IPS-18a (cell line): ENCODE measurements at regions not wholly inside any gene's neighbourhood (a gene's known extent, or its start where the extent isn't known, plus 50 kb on each side); places are given as distances from the start of the nearest gene placed in this dataset.

Source experiments
- H3K27ac ChIP-seq: one replicate; pipeline ENCODE4 v1.5.1; 2013; ENCODE audit warnings: low read length
- H3K27me3 ChIP-seq: one replicate; pipeline ENCODE4 v1.6.1; 2013; ENCODE audit warnings: mild to moderate bottlenecking, low read length; ENCODE audit not compliant: control insufficient read depth, insufficient read depth
- H3K36me3 ChIP-seq: one replicate; pipeline ENCODE4 v1.6.1; 2013; ENCODE audit warnings: low read depth, low read length; ENCODE audit not compliant: control insufficient read depth
- H3K4me1 ChIP-seq: one replicate; pipeline ENCODE4 v1.6.1; 2013; ENCODE audit warnings: low read depth, low read length; ENCODE audit not compliant: control insufficient read depth
- H3K4me3 ChIP-seq: one replicate; pipeline ENCODE4 v1.5.1; 2013; ENCODE audit warnings: low read length
- H3K9ac ChIP-seq: one replicate; pipeline ENCODE4 v1.6.1; 2013; ENCODE audit warnings: mild to moderate bottlenecking, low read length, moderate library complexity
- H3K9me3 ChIP-seq: one replicate; pipeline ENCODE4 v1.6.1; 2013; ENCODE audit warnings: low read depth, low read length; ENCODE audit not compliant: control insufficient read depth

DNA sequence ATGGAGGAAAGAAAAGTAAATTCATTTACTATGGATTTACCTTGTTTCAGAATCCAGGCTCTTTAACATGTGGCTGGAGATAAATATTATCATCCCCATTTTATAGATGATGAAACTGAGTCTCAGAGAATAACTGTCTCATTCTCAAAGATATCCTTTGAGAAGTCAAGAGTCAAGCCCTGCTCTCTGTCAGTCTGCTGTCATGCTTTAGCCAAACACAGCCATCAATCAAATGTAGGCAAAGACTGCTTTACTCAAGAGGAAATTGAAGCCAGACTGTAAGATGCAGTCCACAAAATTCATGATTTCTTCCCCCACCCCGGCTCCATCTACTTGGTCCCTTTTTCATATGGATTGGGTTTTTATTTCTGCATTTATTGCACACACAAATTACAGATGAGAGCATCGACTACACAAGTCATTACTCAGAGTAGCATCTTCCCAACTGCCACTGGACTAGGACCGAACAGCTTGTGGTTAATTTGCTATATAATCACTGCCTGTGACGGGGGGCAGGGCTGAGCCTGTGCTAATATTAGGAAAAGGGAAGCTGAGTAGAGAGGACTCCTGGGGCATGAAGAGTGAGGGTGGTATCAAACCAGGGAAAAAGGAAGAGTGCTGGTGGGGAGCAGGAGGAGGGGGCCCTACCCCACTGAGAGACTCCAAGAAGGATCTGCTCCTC is 102.7 kb upstream of the TOP1 start:
- Histone ChIP-seq H3K4me1 (no peaks in the 10 kb centered on the region), H3K9ac (no peak overlapping the region), H3K27me3 (no peaks in the 10 kb centered on the region), H3K9me3 (no peaks in the 10 kb centered on the region), H3K27ac (no peak overlapping the region), H3K4me3 (no peak overlapping the region), H3K36me3 (no peaks in the 10 kb centered on the region)

DNA sequence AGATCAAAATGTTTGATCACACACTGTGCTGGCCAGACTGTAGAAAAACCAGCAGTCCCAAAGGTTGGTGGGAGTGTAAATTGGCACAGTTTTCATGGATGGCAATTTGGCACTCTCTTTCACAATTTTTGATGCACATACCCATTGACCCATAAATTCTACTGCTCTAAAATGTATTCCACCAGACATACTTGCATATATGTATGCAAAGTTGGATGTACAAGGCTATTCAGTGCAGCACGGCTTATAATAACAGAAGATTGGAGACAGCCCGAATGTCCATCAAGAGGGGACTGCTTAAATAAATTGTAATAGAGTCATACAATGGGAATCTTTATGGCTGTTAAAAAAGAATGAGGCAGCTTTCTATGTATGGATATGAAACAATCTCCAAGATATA is 101.7 kb upstream of the TOP1 start:
- no peaks in the 10 kb centered on the region for H3K4me1 ChIP-seq
- no peak overlapping the region for H3K9ac ChIP-seq
- H3K27me3 ChIP-seq: no peaks in the 10 kb centered on the region
- H3K36me3 ChIP-seq: no peaks in the 10 kb centered on the region
- H3K4me3 ChIP-seq: no peak overlapping the region
- no peak overlapping the region for H3K27ac ChIP-seq
- no peaks in the 10 kb centered on the region for H3K9me3 ChIP-seq

DNA sequence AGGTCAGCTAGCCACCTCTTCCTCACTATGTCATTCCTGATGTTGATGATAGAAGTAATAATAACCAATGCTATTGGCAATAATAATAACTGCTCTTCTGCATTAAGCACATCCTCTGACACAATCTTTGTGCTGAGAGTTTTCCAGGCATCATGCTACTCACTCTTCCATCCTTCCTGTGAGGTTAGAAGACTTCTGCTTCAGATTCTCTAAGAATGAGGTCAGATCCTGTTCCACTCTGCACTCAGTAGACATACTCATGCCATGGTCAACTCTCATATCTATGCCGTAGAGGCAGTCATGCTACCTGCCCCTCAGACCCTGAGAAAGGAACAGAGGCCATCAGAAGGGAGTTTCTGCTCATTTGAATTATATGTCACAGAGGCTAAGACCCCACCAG is 98.1 kb upstream of the TOP1 start:
- Histone ChIP-seq H3K9ac (no peak overlapping the region), H3K4me1 (no peaks in the 10 kb centered on the region), H3K27me3 (no peaks in the 10 kb centered on the region), H3K27ac (no peak overlapping the region), H3K9me3 (no peaks in the 10 kb centered on the region), H3K36me3 (no peaks in the 10 kb centered on the region), H3K4me3 (no peak overlapping the region)

DNA sequence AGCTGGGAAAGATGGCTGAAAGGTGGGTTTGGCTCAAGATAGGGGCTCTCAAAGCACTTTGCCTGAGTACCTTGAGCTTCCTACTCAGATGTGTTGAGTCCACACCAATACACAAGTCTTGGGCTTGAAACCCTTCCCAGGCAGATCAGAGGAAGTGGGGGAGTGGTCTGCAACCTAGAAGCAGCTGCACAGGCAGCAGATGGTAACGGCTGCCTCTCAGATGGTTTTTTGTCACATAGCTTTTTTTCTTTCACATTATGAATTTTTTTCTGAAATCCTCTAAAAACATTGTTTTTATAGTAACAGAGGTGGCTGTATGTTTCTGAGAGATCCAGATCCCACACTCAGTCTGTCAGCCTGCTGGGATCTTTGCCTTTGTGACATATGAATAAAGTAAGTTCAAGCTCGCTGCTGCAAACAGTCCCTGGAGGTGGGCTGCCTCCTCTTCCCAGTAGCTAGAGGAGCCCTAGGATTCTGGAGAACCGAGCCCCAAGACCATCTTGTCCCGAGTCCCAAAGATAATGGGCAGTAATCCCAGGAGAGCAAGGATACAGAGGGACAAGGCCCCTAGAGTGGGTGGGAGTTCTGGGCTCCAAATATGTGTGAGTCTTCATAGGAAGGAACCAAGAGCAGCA is 97.1 kb upstream of the TOP1 start:
- Histone ChIP-seq H3K4me1 (no peaks in the 10 kb centered on the region), H3K27ac (no peak overlapping the region), H3K4me3 (no peak overlapping the region)

DNA sequence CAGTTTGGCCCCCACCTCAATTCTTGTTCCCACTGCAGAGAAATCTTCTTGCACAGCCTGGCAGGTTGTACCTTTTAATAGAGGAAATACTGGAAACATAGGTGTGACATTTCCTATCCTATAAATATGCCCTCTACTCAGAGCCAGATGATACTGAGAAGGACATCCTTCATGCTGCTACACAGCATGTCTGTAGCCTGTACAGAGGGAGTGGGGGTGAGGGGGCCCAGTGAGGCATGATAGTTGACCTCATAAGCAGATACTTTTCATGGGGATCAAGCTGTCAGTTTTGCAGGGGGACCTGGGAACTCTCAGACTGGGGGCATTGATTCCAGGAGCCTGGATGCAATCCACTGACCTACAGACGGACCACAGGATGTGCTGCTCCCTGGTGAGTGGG is 96.2 kb upstream of the TOP1 start:
- Histone ChIP-seq H3K9me3 (no peaks in the 10 kb centered on the region), H3K36me3 (no peaks in the 10 kb centered on the region), H3K27ac (no peak overlapping the region), H3K27me3 (no peaks in the 10 kb centered on the region), H3K4me1 (no peaks in the 10 kb centered on the region), H3K4me3 (no peak overlapping the region), H3K9ac (no peak overlapping the region)

More for the DNA sequence above, 97.1 kb upstream of the TOP1 start:
- Histone ChIP-seq H3K36me3 (no peaks in the 10 kb centered on the region), H3K9ac (no peak overlapping the region), H3K27me3 (no peaks in the 10 kb centered on the region), H3K9me3 (no peaks in the 10 kb centered on the region)

DNA sequence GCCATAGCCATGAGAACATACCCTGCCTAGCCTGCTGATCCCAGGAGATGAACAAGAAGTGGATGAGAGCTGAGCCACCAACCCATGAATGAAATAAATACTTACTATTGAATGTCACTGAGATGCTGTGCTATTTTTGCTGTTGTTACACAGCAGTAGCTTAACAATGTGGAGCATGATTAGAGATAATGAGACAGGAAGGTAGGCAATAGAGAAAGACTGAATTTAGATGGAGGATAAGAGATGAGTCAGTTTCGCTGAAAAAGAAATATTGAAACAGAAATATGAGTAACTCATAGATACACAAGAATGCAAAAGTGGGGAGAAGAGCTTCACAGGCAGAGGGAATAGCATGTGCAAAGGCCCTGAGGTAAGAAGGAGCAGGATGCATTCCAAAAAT is 94.9 kb upstream of the TOP1 start:
- Histone ChIP-seq H3K9ac (no peak overlapping the region), H3K4me1 (no peaks in the 10 kb centered on the region), H3K27me3 (no peaks in the 10 kb centered on the region), H3K27ac (no peak overlapping the region), H3K36me3 (no peaks in the 10 kb centered on the region), H3K9me3 (no peaks in the 10 kb centered on the region), H3K4me3 (no peak overlapping the region)

DNA sequence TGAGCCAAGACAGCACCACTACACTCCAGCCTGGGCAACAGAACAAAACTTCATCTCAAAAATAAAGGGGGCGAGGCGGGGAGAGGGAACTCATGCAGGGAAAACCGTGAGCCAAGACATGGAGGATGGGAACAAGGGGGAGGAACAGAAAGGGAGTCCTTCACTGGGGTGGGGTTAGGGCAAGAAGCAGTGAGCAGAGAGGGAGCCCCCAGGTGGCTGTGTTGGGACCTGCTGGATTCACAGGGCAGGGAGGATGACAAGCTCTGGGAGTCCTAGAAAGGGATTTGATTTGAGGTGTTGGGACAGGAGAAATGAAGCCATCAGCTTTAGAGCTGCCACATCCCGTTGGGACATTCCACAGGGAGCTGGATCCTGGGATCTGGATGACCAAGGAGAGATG is 90.6 kb upstream of the TOP1 start:
- Histone ChIP-seq H3K27ac (no peak overlapping the region), H3K4me1 (no peaks in the 10 kb centered on the region), H3K36me3 (no peaks in the 10 kb centered on the region), H3K27me3 (no peaks in the 10 kb centered on the region), H3K9me3 (no peaks in the 10 kb centered on the region), H3K4me3 (no peak overlapping the region), H3K9ac (no peak overlapping the region)

DNA sequence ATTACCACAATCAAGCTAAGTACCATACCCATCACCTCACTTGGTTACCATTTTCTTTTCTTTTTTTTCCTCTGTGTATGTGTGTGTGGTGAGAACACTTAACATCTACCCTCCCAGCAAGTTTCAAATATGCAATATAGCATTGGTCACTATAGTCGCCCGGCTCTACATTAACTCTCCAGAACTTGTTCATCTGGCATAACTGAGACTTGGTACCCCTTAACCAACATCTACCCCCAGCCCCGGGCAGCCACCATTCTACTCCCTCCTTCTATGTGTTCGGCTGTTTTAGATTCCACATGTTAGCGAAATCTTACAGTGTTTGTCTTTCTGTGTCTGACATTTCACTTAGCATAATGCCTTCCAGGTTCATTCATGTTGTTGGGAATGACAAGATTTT is 89.0 kb upstream of the TOP1 start:
- H3K9me3 ChIP-seq: no peaks in the 10 kb centered on the region
- H3K27ac ChIP-seq: no peak overlapping the region
- H3K4me1 ChIP-seq: no peaks in the 10 kb centered on the region
- no peaks in the 10 kb centered on the region for H3K27me3 ChIP-seq
- H3K36me3 ChIP-seq: no peaks in the 10 kb centered on the region
- H3K4me3 ChIP-seq: no peak overlapping the region
- H3K9ac ChIP-seq: no peak overlapping the region

DNA sequence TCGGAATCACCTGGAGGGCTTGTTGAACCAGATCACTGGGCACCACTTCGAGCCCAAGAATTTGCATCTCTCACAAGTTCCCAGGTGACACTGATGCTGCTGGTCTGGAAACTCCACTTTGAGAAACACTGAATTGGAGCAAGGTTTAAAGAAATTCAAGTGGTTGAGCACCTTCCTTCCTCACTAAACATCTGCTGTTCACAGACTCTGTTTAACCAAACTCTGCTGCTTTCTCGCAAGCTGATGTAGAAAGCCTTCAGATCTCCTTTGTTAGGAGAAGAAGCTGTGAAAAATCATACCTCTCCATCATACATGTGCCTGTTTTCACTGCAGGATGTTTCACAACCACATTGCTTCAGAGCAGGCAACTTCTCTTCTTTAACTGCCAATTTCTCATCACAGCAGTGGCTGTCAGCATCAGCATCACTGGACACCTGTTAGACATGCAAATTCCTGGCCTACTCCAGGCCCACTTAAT is 87.5 kb upstream of the TOP1 start:
- Histone ChIP-seq H3K4me1 (no peaks in the 10 kb centered on the region), H3K9me3 (no peaks in the 10 kb centered on the region), H3K9ac (no peak overlapping the region), H3K27ac (no peak overlapping the region), H3K36me3 (no peaks in the 10 kb centered on the region), H3K4me3 (no peak overlapping the region), H3K27me3 (peaks cover 6% of the 10 kb centered on the region)

DNA sequence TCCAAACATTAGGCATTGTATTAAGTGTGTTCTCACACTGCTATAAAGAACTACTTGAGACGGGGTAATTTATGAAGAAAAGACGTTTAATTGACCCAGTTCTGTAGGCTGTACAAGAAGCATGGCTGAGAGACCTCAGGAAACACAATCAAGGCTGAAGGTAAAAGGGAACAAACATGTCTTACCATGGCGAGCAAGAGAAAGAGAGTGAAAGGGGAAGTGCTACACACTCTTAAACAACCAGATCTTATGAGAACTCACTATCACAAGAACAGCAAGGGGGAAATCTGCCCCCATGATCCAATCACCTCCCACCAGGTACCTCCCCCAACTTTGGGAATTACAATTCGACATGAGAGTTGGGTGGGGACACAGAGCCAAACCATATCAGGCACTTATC is 86.6 kb upstream of the TOP1 start:
- Histone ChIP-seq H3K36me3 (no peaks in the 10 kb centered on the region), H3K4me1 (no peaks in the 10 kb centered on the region), H3K9me3 (no peaks in the 10 kb centered on the region), H3K9ac (no peak overlapping the region), H3K27ac (no peak overlapping the region), H3K27me3 (peaks cover 6% of the 10 kb centered on the region), H3K4me3 (no peak overlapping the region)

DNA sequence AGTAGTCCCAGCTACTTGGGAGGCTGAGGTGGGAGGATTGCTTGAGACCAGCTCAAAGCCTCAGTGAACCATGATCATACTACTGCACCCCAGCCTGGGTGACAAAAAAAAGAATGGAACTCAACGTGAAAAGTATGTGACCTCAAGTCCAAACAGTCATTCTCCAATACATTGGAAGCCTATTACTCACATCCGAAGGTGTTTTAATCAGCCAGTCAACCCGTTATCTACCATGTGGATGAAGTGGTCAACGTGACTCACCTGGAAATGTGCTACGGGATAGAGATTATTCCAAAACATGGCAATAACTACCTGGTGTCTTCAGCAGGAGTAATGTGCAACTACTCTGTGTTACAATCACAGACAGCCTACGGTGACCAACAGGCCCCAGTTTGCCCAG is 85.8 kb upstream of the TOP1 start:
- Histone ChIP-seq H3K9me3 (no peaks in the 10 kb centered on the region), H3K27ac (no peak overlapping the region), H3K36me3 (no peaks in the 10 kb centered on the region)

DNA sequence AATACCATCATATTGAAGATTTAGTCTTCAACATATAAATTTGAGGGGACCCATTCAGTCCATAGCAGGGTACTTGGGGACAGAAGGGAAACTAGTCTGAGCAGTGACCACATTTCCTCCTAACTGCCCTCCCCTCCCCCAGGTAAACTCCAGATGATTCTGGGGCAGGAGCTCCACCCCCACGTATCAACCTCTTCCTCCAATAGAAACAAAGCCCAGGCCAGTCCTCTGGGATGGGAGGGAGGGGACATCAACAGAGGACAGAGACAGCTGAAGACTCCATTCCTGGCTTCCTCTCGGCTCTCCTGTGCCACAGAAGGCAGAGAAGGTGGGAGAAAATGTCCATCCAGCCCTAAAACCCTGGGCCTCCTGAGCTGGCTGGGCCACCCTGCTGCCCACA is 85.0 kb upstream of the TOP1 start:
- Histone ChIP-seq H3K36me3 (no peaks in the 10 kb centered on the region), H3K9ac (no peak overlapping the region), H3K27ac (no peak overlapping the region), H3K27me3 (peaks cover 6% of the 10 kb centered on the region), H3K4me1 (no peaks in the 10 kb centered on the region), H3K9me3 (no peaks in the 10 kb centered on the region), H3K4me3 (no peak overlapping the region)

More for the DNA sequence above, 85.8 kb upstream of the TOP1 start:
- Histone ChIP-seq H3K9ac (no peak overlapping the region), H3K27me3 (peaks cover 6% of the 10 kb centered on the region), H3K4me3 (no peak overlapping the region), H3K4me1 (no peaks in the 10 kb centered on the region)
